ENCODE measurements at regions not wholly inside any gene's neighbourhood (a gene's known extent, or its start where the extent isn't known, plus 50 kb on each side); places are given as distances from the start of the nearest gene placed in this dataset.

GRCh38 chr16:80454802-80455201 is 86.0 kb upstream of the DYNLRB2 start:
- H3K9me3 Mint-ChIP-seq: no peaks in the 10 kb centered on the region
- peaks cover 12% of the 10 kb centered on the region for H3K27me3 Mint-ChIP-seq
- no peak overlapping the region for H3K4me3 Mint-ChIP-seq
- no peak overlapping the region for H3K27ac Mint-ChIP-seq
- DNase-seq: no peak
- no peaks in the 10 kb centered on the region for H3K4me1 Mint-ChIP-seq
- CTCF ChIA-PET: no interaction called here
- H3K36me3 Mint-ChIP-seq (ENCODE audit: low read depth): no peaks in the 10 kb centered on the region
- POLR2A ChIA-PET: no interaction called here

DNA sequence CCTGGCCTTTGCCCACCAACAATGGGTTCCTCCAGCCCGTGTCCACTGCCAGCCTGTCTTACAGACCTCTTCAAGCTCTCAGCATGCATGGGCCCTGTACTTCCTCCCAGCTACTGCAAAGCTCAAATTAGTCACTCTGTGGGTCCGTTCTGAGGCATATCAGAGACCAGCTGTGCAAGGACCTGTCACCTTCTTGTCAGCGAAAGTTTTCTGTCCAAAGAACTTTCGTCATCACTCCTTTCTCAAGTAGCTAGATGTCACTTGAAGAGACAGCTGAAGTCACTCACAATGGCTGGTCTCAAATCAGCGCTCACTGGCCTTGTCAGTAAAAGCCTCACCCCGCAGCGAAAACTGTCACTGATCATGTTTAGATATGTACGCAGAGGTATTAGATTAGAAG is 91.4 kb upstream of the DYNLRB2 start:
- no peaks in the 10 kb centered on the region for H3K36me3 Mint-ChIP-seq (ENCODE audit: low read depth)
- no peaks in the 10 kb centered on the region for H3K9me3 Mint-ChIP-seq
- no peak for DNase-seq
- no peak overlapping the region for H3K27ac Mint-ChIP-seq
- ChIA-PET POLR2A (no interaction called here), CTCF (interaction anchor here (0.9 kb wide), 1 partner anchor 9 kb away, joined by 3 read pairs; no protein-coding TSS in a partner anchor)
- no peak overlapping the region for H3K4me3 Mint-ChIP-seq
- no peaks in the 10 kb centered on the region for H3K4me1 Mint-ChIP-seq
- H3K27me3 Mint-ChIP-seq: peaks cover 6% of the 10 kb centered on the region

- H3K4me3 Mint-ChIP-seq: no peak overlapping the region
- peaks cover 6% of the 10 kb centered on the region for H3K27me3 Mint-ChIP-seq
- no peaks in the 10 kb centered on the region for H3K9me3 Mint-ChIP-seq
- no peaks in the 10 kb centered on the region for H3K4me1 Mint-ChIP-seq
- POLR2A ChIA-PET: no interaction called here
- no peaks in the 10 kb centered on the region for H3K36me3 Mint-ChIP-seq (ENCODE audit: low read depth)
- DNase-seq: no peak
- no peak overlapping the region for H3K27ac Mint-ChIP-seq
- CTCF ChIA-PET: no interaction called here
These were observed 93.6 kb upstream of the DYNLRB2 start for GRCh38 chr16:80447241-80447640.

GRCh38 chr16:80442779-80443178 is 98.0 kb upstream of the DYNLRB2 start:
- H3K4me3 Mint-ChIP-seq: no peak overlapping the region
- H3K27me3 Mint-ChIP-seq: peaks cover 4% of the 10 kb centered on the region
- peaks cover 5% of the 10 kb centered on the region for H3K4me1 Mint-ChIP-seq
- H3K9me3 Mint-ChIP-seq: no peaks in the 10 kb centered on the region
- DNase-seq: no peak
- H3K36me3 Mint-ChIP-seq (ENCODE audit: low read depth): no peaks in the 10 kb centered on the region
- POLR2A ChIA-PET: no interaction called here
- CTCF ChIA-PET: interaction anchor here (0.6 kb wide), 1 partner anchor 26 kb away, joined by 4 read pairs; no protein-coding TSS in a partner anchor
- H3K27ac Mint-ChIP-seq: no peak overlapping the region

- H3K4me1 Mint-ChIP-seq: peaks cover 5% of the 10 kb centered on the region
- H3K9me3 Mint-ChIP-seq: no peaks in the 10 kb centered on the region
- ChIA-PET POLR2A (no interaction called here), CTCF (interaction anchor here (1.1 kb wide), 1 partner anchor 16 kb away, joined by 3 read pairs; no protein-coding TSS in a partner anchor)
- H3K27ac Mint-ChIP-seq: no peak overlapping the region
- no peak for DNase-seq
- no peaks in the 10 kb centered on the region for H3K36me3 Mint-ChIP-seq (ENCODE audit: low read depth)
- H3K4me3 Mint-ChIP-seq: no peak overlapping the region
- peaks cover 7% of the 10 kb centered on the region for H3K27me3 Mint-ChIP-seq
These were observed 98.9 kb upstream of the DYNLRB2 start for GRCh38 chr16:80441935-80442334.

- Mint-ChIP-seq H3K4me1 (peaks cover 5% of the 10 kb centered on the region), H3K27ac (no peak overlapping the region), H3K27me3 (peaks cover 7% of the 10 kb centered on the region), H3K36me3 (ENCODE audit: low read depth) (no peaks in the 10 kb centered on the region), H3K9me3 (no peaks in the 10 kb centered on the region), H3K4me3 (no peak overlapping the region)
- ChIA-PET POLR2A (interaction anchor here (0.7 kb wide), 1 partner anchor 885 kb away, joined by 3 read pairs; no protein-coding TSS in a partner anchor), CTCF (interaction anchor here (0.6 to 1.1 kb wide), 2 partner anchors 17 to 1803 kb away, joined by 3 read pairs; no protein-coding TSS in a partner anchor)
- no peak for DNase-seq
These were observed 100.1 kb upstream of the DYNLRB2 start for GRCh38 chr16:80440667-80441066.

GRCh38 chr16:80437707-80438106 is 103.1 kb upstream of the DYNLRB2 start:
- DNase-seq: no peak
- H3K27me3 Mint-ChIP-seq: peaks cover 11% of the 10 kb centered on the region
- POLR2A ChIA-PET: interaction anchor here (0.5 kb wide), 1 partner anchor 294 kb away, joined by 3 read pairs; no protein-coding TSS in a partner anchor
- no peak overlapping the region for H3K27ac Mint-ChIP-seq
- CTCF ChIA-PET: no interaction called here
- H3K9me3 Mint-ChIP-seq: no peaks in the 10 kb centered on the region
- peaks cover 5% of the 10 kb centered on the region for H3K4me1 Mint-ChIP-seq
- no peak overlapping the region for H3K4me3 Mint-ChIP-seq
- no peaks in the 10 kb centered on the region for H3K36me3 Mint-ChIP-seq (ENCODE audit: low read depth)

GRCh38 chr16:80436510-80436909 is 104.3 kb upstream of the DYNLRB2 start:
- peaks cover 13% of the 10 kb centered on the region for H3K27me3 Mint-ChIP-seq
- CTCF ChIA-PET: interaction anchor here (0.6 kb wide), 1 partner anchor 1734 kb away, joined by 4 read pairs; no protein-coding TSS in a partner anchor
- peaks cover 5% of the 10 kb centered on the region for H3K4me1 Mint-ChIP-seq
- H3K27ac Mint-ChIP-seq: no peak overlapping the region
- H3K4me3 Mint-ChIP-seq: no peak overlapping the region
- no peak for DNase-seq
- no peaks in the 10 kb centered on the region for H3K36me3 Mint-ChIP-seq (ENCODE audit: low read depth)
- POLR2A ChIA-PET: no interaction called here
- no peaks in the 10 kb centered on the region for H3K9me3 Mint-ChIP-seq

- ChIA-PET CTCF (no interaction called here), POLR2A (no interaction called here)
- DNase-seq: no peak
- H3K4me1 Mint-ChIP-seq: no peaks in the 10 kb centered on the region
- H3K4me3 Mint-ChIP-seq: no peak overlapping the region
- H3K36me3 Mint-ChIP-seq (ENCODE audit: low read depth): no peaks in the 10 kb centered on the region
- no peak overlapping the region for H3K27ac Mint-ChIP-seq
- no peaks in the 10 kb centered on the region for H3K9me3 Mint-ChIP-seq
- peaks cover 19% of the 10 kb centered on the region for H3K27me3 Mint-ChIP-seq
These were observed 107.2 kb upstream of the DYNLRB2 start for GRCh38 chr16:80433623-80434022.

DNA sequence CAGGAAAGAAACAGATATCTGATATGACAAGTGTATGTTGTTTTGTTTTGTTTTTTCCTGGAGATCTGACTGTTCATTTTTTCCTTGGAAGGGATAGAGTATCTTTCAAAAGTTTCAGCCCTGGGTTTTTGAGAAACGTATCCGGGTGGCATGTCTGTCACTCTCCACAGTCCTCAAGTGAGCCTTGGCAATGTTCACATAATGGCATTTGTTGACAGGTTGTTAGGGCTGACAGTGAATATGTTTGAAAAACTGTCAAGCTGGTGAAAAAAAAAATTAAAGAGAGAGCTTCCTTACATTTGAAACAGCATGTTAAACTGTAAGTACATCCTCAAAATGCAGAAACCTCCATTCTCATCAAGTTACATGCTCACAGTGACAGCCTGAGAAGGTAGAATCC is 113.0 kb upstream of the DYNLRB2 start:
- POLR2A ChIA-PET: no interaction called here
- CTCF ChIA-PET: no interaction called here
- Mint-ChIP-seq H3K36me3 (ENCODE audit: low read depth) (no peaks in the 10 kb centered on the region), H3K27ac (no peak overlapping the region), H3K4me1 (no peaks in the 10 kb centered on the region), H3K27me3 (peaks cover 27% of the 10 kb centered on the region), H3K9me3 (no peaks in the 10 kb centered on the region), H3K4me3 (no peak overlapping the region)
- no peak for DNase-seq

DNA sequence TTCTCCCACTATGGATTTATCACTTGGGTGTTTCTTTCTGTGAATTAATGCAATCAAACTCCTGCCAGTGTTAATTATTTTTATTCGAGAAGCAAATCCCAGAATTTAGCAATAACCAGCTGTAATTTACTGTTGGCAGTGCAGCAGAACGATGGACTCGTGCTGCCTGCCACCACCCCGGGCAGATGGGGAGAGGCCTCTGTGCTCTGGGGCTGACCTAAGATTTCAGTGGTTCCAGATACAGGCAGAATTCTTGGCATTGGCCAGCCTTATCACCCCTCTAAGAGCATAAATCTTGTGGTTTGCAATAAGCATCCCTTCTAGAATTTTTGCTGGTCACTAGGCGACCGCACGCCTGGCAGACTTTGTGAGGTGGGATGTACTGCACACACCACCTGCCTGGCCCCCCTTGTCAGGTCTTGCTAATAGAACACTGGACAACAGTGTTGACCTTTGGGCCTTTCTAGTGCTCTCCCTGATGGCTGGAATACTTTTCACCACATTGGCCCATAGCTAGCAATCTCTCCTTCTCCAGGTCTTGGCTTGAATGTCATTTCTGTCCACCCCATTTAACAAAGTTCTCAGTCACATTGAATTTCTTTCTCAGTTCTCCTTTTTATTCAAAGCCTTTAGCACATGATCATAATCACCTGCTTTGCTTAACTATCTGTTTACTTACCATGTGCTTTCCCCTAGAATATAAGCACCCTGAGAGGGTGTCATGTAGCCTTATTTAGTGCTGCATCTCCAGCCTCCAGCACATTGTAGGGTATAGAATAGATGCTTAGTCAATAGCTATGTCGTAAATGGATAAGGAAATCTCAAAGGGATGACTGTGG is 122.1 kb upstream of the DYNLRB2 start:
- Mint-ChIP-seq H3K27me3 (peaks cover 15% of the 10 kb centered on the region), H3K36me3 (ENCODE audit: low read depth) (no peaks in the 10 kb centered on the region), H3K9me3 (no peaks in the 10 kb centered on the region), H3K4me1 (no peaks in the 10 kb centered on the region), H3K27ac (no peak overlapping the region), H3K4me3 (no peak overlapping the region)
- no peak for DNase-seq
- ChIA-PET POLR2A (no interaction called here), CTCF (no interaction called here)

- no peak overlapping the region for H3K4me3 Mint-ChIP-seq
- no peaks in the 10 kb centered on the region for H3K4me1 Mint-ChIP-seq
- H3K27ac Mint-ChIP-seq: no peak overlapping the region
- peaks cover 15% of the 10 kb centered on the region for H3K27me3 Mint-ChIP-seq
- CTCF ChIA-PET: no interaction called here
- H3K36me3 Mint-ChIP-seq (ENCODE audit: low read depth): no peaks in the 10 kb centered on the region
- H3K9me3 Mint-ChIP-seq: no peaks in the 10 kb centered on the region
- POLR2A ChIA-PET: no interaction called here
- no peak for DNase-seq
These were observed 123.0 kb upstream of the DYNLRB2 start for GRCh38 chr16:80417706-80418271.

GRCh38 chr16:80408014-80408413 is 132.8 kb upstream of the DYNLRB2 start:
- Mint-ChIP-seq H3K9me3 (no peaks in the 10 kb centered on the region), H3K36me3 (ENCODE audit: low read depth) (no peaks in the 10 kb centered on the region), H3K4me3 (no peak overlapping the region), H3K27ac (no peak overlapping the region), H3K4me1 (no peaks in the 10 kb centered on the region), H3K27me3 (peaks cover 11% of the 10 kb centered on the region)
- POLR2A ChIA-PET: no interaction called here
- CTCF ChIA-PET: no interaction called here
- DNase-seq: no peak
